GM19467 (cell line): ENCODE measurements at regions not wholly inside any gene's neighbourhood (a gene's known extent, or its start where the extent isn't known, plus 50 kb on each side); places are given as distances from the start of the nearest gene placed in this dataset.
"Not testable (repeated sequence)": the region's sequence is repeated elsewhere in the genome, so short reads cannot be mapped to it uniquely, and the experiment has no call there.

Experiments
- ATAC-seq: cut with Tn5 transposase; IDR thresholded peaks from one replicate; pipeline ENCODE4 v1.9.1; 2021; ENCODE audit warnings: mild to moderate bottlenecking, moderate library complexity; ENCODE audit not compliant: unreplicated experiment

DNA sequence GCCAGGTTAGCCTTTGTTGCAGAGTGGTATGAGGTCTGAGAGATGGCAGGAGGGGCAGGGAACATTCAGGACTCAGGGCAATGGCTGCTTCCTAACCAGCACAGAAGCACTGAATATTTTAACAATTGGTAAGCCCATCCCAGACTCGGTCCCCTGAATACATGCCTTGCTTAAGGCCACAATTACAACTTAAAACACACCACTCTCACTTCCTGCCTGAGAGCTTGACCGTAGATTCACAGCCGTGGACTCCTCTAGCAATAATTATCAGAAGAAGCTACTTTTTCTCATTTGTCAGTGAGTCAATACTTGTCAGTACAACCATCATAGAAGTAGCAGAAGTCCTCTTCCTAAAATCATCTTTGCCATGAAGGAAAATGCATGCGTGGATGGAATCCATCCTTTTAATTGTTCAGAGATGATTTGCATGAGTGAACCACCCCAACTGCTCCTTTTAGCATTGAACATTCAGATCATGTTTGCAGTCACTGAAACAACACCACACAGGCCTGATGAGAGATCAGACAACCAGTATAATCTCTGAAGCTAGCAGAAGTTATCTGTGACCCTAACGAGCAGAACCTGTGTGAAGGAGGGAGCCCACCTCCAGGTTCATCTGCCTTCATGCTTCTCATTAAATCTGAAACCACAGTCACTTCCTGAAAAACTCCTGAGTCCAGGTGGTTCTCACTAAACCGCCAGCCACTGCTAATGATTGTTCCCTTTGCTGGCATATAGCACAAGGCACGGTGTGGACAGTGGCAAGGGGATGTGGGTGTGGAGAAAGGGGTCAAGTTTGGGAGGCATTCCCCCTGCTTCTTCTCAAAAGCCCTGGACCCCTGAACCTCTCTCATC, 333.9 kb upstream of the CNR1 start:
- peak; percentile 59 for ATAC-seq

DNA sequence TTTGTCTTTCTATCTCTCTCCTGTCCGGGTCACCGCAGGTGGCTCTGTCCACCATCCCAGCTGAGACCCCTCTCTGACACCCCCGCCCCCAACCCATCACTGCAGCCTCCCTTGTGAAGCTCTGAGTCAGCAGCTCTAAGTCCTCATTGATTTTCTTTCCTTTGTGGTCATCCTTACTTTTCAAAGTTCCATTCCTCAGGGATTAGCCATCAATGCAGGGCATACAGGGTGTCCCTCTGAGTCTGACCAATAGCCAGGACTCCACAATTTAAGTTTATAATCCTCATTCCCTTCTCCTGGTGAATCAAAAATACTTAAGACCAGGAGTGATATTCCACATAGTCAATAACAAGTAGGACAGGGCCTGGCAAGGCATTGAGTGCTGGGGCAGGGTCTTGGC, 333.3 kb upstream of the CNR1 start:
- no peak for ATAC-seq

GRCh38 chr6:88497403-88497802, 331.3 kb upstream of the CNR1 start:
- ATAC-seq = not testable (repeated sequence)

GRCh38 chr6:88494401-88495140, 328.4 kb upstream of the CNR1 start:
- ATAC-seq = peak; percentile 61

- peak; percentile 24 for ATAC-seq
Observed at GRCh38 chr6:88493717-88494116, 327.6 kb upstream of the CNR1 start.

GRCh38 chr6:88492824-88493223, 326.7 kb upstream of the CNR1 start:
- ATAC-seq = no peak

GRCh38 chr6:88492241-88492640, 326.1 kb upstream of the CNR1 start:
- no peak for ATAC-seq

DNA sequence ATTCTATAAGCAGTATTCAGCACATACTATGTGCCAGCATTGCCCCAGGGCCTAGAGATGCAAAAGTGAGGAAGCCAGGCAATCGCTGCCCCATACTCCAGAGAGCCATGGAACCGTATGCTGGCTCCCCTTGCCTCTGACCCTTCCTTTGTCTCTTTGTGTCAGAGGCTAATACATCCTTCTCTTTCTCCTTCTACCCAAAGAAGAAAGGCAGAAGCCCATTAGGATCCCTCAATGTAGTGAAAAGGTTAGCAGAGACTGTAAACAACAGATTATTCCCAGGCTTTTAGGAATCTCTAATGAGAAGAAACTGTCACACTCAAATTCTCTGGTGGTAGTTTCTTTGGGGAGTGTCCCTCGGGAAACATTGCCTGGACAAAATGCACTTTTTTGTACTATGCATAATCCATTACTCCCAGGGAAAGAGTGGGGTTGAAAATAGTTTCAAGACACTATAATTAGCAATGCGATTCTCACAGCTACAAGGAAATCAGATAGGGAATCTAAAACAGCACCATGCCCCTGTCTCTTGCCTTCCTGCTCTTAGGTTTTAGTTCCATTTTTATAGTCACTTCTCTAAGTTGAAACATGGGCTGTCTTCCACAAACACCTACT, 325.2 kb upstream of the CNR1 start:
- ATAC-seq = no peak

GRCh38 chr6:88490908-88491264, 324.7 kb upstream of the CNR1 start:
- ATAC-seq = no peak

DNA sequence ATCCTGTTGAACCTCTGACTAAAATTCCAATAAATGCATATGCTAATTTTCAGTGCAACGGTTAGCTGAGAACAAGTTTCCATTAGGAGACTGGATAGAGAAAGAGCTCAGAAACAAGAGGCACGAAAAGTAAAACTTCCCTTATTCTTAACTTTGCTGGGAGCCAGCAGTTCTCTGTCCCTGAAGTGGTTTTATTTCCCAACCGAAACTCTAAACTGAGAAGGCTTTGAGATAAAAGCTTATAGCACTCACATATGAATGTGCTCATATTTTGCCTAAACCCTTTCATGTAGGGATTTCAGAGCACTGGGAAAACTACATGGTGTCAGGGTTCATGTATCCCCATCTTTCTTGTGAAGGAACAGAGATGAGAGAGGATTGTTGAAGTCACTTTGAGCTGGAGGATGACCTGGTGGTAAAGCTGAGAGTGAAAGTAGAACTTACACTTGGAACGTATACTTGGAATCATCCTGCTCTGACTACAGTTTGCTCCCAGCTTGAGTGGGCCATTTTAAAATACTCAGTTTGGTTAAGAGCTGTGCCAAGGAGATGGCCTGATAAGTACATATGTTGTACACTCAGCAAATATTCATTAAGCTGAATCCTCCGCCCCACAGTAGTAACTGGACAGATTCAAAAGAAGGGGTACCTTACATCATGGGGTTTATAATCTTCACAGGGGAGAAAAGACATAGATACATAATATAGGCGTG, 324.2 kb upstream of the CNR1 start:
- no peak for ATAC-seq

- ATAC-seq = no peak
Observed at GRCh38 chr6:88483424-88483823, 317.3 kb upstream of the CNR1 start.

- no peak for ATAC-seq
Observed at GRCh38 chr6:88482465-88482864, 316.3 kb upstream of the CNR1 start.

- no peak for ATAC-seq
Observed at GRCh38 chr6:88481519-88481918, 315.4 kb upstream of the CNR1 start.

- no peak for ATAC-seq
Observed at GRCh38 chr6:88480816-88481215, 314.7 kb upstream of the CNR1 start.

GRCh38 chr6:88477413-88477812, 311.3 kb upstream of the CNR1 start:
- ATAC-seq = no peak

DNA sequence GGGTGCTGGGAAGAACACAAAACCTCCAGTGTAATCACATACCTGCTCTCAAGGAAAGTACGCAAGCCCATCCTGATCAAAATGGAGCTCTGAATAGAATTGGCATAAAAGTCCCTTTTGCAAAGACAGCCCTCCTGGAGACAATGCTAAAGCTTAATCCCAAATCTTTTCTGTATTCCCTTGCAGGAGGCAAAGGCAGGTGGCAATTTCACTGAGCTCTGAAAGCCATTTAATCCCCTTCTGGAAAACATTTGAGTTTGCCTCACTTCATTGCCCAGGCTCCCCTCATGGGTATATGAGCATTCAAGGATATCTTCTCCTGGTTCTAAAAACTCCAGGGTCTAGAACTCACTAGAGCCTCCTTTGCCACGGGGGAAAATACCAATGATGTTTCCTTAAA, 310.2 kb upstream of the CNR1 start:
- no peak for ATAC-seq

GRCh38 chr6:88474720-88475119, 308.6 kb upstream of the CNR1 start:
- no peak for ATAC-seq

- ATAC-seq = no peak
Observed at GRCh38 chr6:88473589-88473988, 307.4 kb upstream of the CNR1 start.

DNA sequence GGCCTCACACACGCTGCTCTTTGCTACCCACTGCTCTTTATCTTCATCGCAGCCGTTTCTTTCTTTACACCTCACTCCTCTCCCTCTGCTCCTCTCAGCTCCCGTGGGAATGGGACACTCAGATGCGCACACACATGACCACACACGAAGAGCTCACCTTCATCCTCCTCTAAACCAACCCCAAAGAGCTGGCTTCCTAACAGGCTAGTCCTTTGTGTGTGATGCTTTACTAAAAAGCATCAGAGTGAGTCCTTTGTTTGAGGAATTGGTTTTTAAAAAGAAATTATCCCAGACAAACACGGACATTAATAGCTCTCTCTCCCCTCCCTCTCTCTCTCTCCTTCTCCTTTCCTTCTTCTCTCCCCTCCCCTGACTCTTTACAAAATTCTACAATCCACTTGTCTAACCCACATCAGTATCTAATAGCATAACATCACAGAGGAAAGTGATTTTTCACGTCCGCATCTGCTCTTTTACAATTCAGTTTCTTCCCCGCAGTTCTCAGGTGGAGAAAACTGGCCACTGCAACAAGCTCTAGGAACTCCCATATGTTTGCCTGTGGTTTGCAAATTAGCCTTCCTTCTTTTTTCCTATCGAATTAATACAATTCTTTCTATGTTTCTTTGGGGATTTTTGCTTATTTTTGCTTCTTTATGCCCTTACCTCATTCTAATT, 306.8 kb upstream of the CNR1 start:
- no peak for ATAC-seq

DNA sequence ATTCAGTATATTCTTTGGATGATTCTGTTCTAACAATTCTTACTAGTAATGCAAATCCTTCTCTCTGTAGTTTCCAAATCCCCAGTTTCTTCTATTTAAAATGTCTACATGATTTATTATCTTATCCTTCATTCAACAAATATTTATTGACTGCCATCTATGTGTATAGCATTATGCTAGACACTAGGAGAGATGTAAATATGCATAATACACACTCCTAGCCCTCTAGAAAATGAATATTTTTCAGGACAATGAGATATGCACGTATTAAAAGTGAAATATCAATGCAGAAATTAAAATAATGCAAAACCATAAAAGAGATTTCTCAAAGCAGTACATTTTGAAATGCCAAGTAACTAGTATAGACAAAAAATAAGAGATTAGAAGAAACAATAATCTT, 293.5 kb upstream of the CNR1 start:
- no peak for ATAC-seq

DNA sequence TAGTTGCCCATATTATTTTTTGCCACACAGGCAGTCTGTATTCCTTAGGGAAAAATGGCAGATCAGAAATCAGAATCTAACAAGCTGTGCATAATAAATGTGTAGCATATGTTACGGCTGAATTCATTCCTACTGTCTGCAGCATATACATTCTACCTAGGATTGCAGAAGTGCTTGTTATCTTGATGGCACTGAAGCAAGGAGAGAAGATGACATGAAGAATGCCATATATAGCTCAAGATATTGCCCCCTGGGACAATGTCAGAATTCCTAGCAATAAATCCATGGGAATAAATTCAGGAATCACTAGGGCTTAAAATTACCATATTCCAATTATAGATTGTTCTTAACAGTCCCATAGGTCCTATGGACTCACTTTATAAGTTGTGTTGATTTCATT, 293.0 kb upstream of the CNR1 start:
- ATAC-seq = no peak
